Neural progenitor cell (in vitro differentiated cells): ENCODE measurements at regions not wholly inside any gene's neighbourhood (a gene's known extent, or its start where the extent isn't known, plus 50 kb on each side); places are given as distances from the start of the nearest gene placed in this dataset.
A peak's percentile ranks its signal among the peaks of the same experiment; 100 is the strongest.

Source experiments
- DNase-seq: peaks from one replicate; pipeline ENCODE4 v3.0.0-alpha.2; 2016; ENCODE audit warnings: low spot score
- H2AFZ ChIP-seq: fragments of 200-600 bp; sonication (generic); replicated peaks from 2 replicates; pipeline ENCODE4 v1.6.1; 2016; ENCODE audit warnings: antibody characterized with exemption
- H3F3A ChIP-seq: fragments of 200-600 bp; sonication (generic); 2 replicates; pipeline ENCODE4 v1.6.1; 2016; ENCODE audit warnings: antibody characterized with exemption, low read depth
- H3K27ac ChIP-seq: fragments of 200-600 bp; sonication (generic); 2 replicates; pipeline ENCODE4 v1.5.1; 2016; ENCODE audit warnings: mild to moderate bottlenecking
- H3K27me3 ChIP-seq: fragments of 200-600 bp; sonication (generic); 2 replicates; pipeline ENCODE4 v1.6.1; 2016; ENCODE audit warnings: mild to moderate bottlenecking, moderate library complexity
- H3K36me3 ChIP-seq: fragments of 200-600 bp; sonication (generic); 2 replicates; pipeline ENCODE4 v1.5.1; 2016
- H3K4me1 ChIP-seq: fragments of 200-600 bp; sonication (generic); 2 replicates; pipeline ENCODE4 v1.6.1; 2016; ENCODE audit warnings: mixed run types
- H3K4me2 ChIP-seq: fragments of 200-600 bp; sonication (generic); 2 replicates; pipeline ENCODE4 v1.6.1; 2016
- H3K4me3 ChIP-seq: fragments of 200-600 bp; sonication (generic); 2 replicates; pipeline ENCODE4 v1.5.1; 2016
- H3K79me2 ChIP-seq: fragments of 200-600 bp; sonication (generic); 2 replicates; pipeline ENCODE4 v1.6.1; 2016; ENCODE audit warnings: low read depth
- H3K9ac ChIP-seq: fragments of 200-600 bp; sonication (generic); 2 replicates; pipeline ENCODE4 v1.6.1; 2016
- H3K9me3 ChIP-seq: fragments of 200-600 bp; sonication (generic); 2 replicates; pipeline ENCODE4 v1.5.1; 2016; ENCODE audit warnings: low read depth
- H4K20me1 ChIP-seq: fragments of 200-600 bp; sonication (generic); 2 replicates; pipeline ENCODE4 v1.6.1; 2016; ENCODE audit warnings: low read depth
- H3K27ac Mint-ChIP-seq: 3 replicates; pipeline ENCODE4 v1.8.0; 2021; ENCODE audit warnings: mixed read lengths
- H3K27me3 Mint-ChIP-seq: 2 replicates; pipeline ENCODE4 v1.8.0; 2022; ENCODE audit warnings: low read depth, mild to moderate bottlenecking, inconsistent platforms, moderate library complexity, mixed read lengths; ENCODE audit not compliant: insufficient read depth
- H3K36me3 Mint-ChIP-seq: 3 replicates; pipeline ENCODE4 v1.8.0; 2021; ENCODE audit warnings: mixed read lengths
- H3K4me1 Mint-ChIP-seq: 3 replicates; pipeline ENCODE4 v1.8.0; 2021; ENCODE audit warnings: mixed read lengths
- H3K4me3 Mint-ChIP-seq: 3 replicates; pipeline ENCODE4 v1.8.0; 2021; ENCODE audit warnings: mild to moderate bottlenecking, moderate library complexity, mixed read lengths
- H3K9me3 Mint-ChIP-seq: 3 replicates; pipeline ENCODE4 v1.8.0; 2020; ENCODE audit warnings: mixed read lengths
- CTCF ChIP-seq: fragments of 200-600 bp; sonication (generic); IDR thresholded peaks from 2 replicates; pipeline ENCODE4 v1.5.1; 2017; ENCODE audit warnings: antibody characterized with exemption, mild to moderate bottlenecking
- EZH2 ChIP-seq: fragments of 200-600 bp; sonication (generic); IDR thresholded peaks from 2 replicates; pipeline ENCODE4 v1.6.1; 2017; ENCODE audit warnings: antibody characterized with exemption, mild to moderate bottlenecking, moderate library complexity
- EZH2phosphoT487 ChIP-seq: fragments of 200-600 bp; sonication (generic); IDR thresholded peaks from 2 replicates; pipeline ENCODE4 v1.6.1; 2017; ENCODE audit warnings: antibody characterized with exemption

DNA sequence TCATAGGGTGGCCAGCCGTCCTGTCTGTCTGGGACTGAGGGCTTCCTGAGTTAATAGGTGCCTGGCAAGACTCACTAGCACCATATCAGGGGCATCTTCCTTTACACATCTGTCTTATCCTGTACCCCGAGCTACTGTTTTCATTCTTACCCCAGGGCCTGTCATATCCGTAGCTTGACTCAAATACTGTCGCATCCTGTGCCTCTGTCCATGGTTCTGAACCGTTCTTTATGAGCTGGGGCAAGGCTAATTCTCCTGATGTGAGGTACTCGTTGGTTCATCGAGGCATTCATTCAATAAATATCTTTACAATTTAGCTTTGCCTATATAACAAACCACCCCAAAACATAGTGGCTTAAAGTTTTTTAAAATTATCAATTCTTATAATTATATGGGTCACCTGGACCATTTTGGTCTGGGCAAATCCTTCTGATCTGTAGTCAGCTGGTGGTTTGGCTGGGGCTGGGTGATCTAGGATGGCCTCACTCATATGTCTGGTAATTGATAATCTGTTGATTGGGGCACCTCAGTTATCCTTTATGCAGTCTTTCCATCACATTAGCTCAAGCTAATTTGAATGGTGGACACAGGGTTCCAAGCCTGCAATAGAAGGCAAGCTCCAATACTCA lies 121.2 kb downstream of the TLE3 start:
- Histone ChIP-seq H3K4me3 (no peak overlapping the region), H3K27ac (no peak overlapping the region), H3K4me2 (no peak overlapping the region), H2AFZ (no peak overlapping the region), H3K4me1 (peaks cover 3% of the 10 kb centered on the region), H3K9ac (no peak overlapping the region), H3K9me3 (no peaks in the 10 kb centered on the region), H3F3A (no peaks in the 10 kb centered on the region), H3K79me2 (no peaks in the 10 kb centered on the region), H3K36me3 (no peaks in the 10 kb centered on the region), H4K20me1 (peaks cover 16% of the 10 kb centered on the region), H3K27me3 (peaks cover 3% of the 10 kb centered on the region)
- Mint-ChIP-seq H3K27ac (no peak overlapping the region), H3K4me3 (no peak overlapping the region), H3K36me3 (no peaks in the 10 kb centered on the region), H3K27me3 (peaks cover 35% of the 10 kb centered on the region), H3K4me1 (peaks cover 31% of the 10 kb centered on the region), H3K9me3 (no peaks in the 10 kb centered on the region)
- no peak for TF ChIP-seq CTCF
- TF ChIP-seq EZH2, result no peak
- no peak for TF ChIP-seq EZH2phosphoT487
- DNase-seq, result peak; percentile 89

GRCh38 chr15:69978603-69979002 lies 119.1 kb downstream of the TLE3 start:
- peaks cover 30% of the 10 kb centered on the region for H3K27me3 Mint-ChIP-seq
- no peaks in the 10 kb centered on the region for H3K9me3 Mint-ChIP-seq
- Histone ChIP-seq H3K9ac (no peak overlapping the region), H3K79me2 (no peaks in the 10 kb centered on the region), H3K27ac (no peak overlapping the region), H4K20me1 (peaks cover 16% of the 10 kb centered on the region), H3K4me1 (no peaks in the 10 kb centered on the region), H3K4me3 (no peak overlapping the region), H3K36me3 (no peaks in the 10 kb centered on the region), H3K4me2 (no peak overlapping the region), H3F3A (no peaks in the 10 kb centered on the region), H2AFZ (no peak overlapping the region), H3K27me3 (peaks cover 3% of the 10 kb centered on the region), H3K9me3 (no peaks in the 10 kb centered on the region)
- H3K4me1 Mint-ChIP-seq, result peaks cover 13% of the 10 kb centered on the region
- no peak for DNase-seq
- H3K36me3 Mint-ChIP-seq, result no peaks in the 10 kb centered on the region
- no peak overlapping the region for H3K27ac Mint-ChIP-seq
- TF ChIP-seq EZH2phosphoT487, result no peak
- no peak for TF ChIP-seq EZH2
- no peak for TF ChIP-seq CTCF
- H3K4me3 Mint-ChIP-seq, result no peak overlapping the region

GRCh38 chr15:69979262-69979661 lies 118.5 kb downstream of the TLE3 start:
- H3K79me2 ChIP-seq, result no peaks in the 10 kb centered on the region
- H3K27ac ChIP-seq, result no peak overlapping the region
- TF ChIP-seq EZH2phosphoT487 (no peak), CTCF (no peak), EZH2 (no peak)
- no peaks in the 10 kb centered on the region for H3K4me1 ChIP-seq
- H3K4me3 ChIP-seq, result no peak overlapping the region
- no peaks in the 10 kb centered on the region for H3K9me3 ChIP-seq
- H3K4me2 ChIP-seq, result no peak overlapping the region
- H3K27me3 Mint-ChIP-seq, result peaks cover 27% of the 10 kb centered on the region
- H3F3A ChIP-seq, result no peaks in the 10 kb centered on the region
- H3K9ac ChIP-seq, result no peak overlapping the region
- H3K36me3 Mint-ChIP-seq, result no peaks in the 10 kb centered on the region
- H3K4me1 Mint-ChIP-seq, result peaks cover 7% of the 10 kb centered on the region
- no peak overlapping the region for H3K27ac Mint-ChIP-seq
- H3K36me3 ChIP-seq, result no peaks in the 10 kb centered on the region
- no peaks in the 10 kb centered on the region for H3K9me3 Mint-ChIP-seq
- no peak overlapping the region for H3K4me3 Mint-ChIP-seq
- DNase-seq, result peak; percentile 34
- no peaks in the 10 kb centered on the region for H3K27me3 ChIP-seq
- H2AFZ ChIP-seq, result no peak overlapping the region
- peaks cover 16% of the 10 kb centered on the region for H4K20me1 ChIP-seq
